ENCODE measurements at regions not wholly inside any gene's neighbourhood (a gene's known extent, or its start where the extent isn't known, plus 50 kb on each side); places are given as distances from the start of the nearest gene placed in this dataset.

DNA sequence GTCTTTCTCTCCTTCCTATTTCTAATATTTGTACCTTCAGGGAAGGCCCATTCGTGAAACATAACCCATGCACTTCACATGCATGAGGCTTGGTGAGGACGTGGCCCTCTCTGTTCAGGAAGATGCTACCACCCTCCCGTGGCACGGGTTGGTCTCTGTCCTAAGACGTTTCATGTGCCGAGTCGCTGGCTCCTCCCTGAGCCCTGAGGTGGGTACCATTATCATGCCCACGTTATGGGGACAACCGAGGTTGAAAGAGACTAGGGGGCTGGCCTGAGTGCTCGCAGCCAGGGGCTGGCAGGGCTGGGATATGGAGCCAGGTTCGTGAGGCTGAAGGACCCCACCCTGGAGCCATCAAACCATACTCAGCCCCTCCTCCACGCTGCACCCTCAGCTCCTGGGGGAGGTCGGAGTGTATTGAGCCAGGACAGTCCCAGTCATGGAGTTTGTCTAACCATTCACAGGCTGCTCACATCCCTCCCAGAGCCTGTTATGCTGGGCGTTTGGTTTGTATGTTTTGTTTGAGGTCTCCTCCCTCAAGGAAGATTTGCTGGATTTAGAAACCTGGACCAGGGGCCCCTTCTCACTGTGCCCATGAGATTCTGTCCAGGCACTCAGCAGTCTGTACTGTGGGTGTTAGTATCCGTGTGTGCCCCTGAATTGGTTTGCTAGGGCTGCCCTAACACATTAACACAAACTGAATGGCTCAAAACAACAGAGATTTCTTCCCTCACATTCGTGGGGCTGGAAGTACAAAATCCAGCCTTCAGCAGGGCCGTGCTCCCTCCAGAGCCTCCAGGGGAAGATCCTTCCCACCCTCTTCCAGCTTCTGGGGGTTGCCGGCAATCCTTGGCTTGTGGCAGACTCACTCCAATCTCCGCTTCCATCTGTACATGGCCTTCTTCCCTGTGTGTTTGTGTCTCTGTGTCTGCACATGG is 88.3 kb downstream of the ANKRD60 start:
- H3K27me3 ChIP-seq (ENCODE audit: control insufficient read depth in 3 of 3, insufficient read depth in 3 of 3, low read length in 2 of 3), result no peaks in the 10 kb centered on the region

GRCh38 chr20:58138395-58138794 is 90.1 kb downstream of the ANKRD60 start:
- ATAC-seq (ENCODE audit: insufficient read depth, low FRiP score), result no peak
- TF ChIP-seq, protein P1, sequence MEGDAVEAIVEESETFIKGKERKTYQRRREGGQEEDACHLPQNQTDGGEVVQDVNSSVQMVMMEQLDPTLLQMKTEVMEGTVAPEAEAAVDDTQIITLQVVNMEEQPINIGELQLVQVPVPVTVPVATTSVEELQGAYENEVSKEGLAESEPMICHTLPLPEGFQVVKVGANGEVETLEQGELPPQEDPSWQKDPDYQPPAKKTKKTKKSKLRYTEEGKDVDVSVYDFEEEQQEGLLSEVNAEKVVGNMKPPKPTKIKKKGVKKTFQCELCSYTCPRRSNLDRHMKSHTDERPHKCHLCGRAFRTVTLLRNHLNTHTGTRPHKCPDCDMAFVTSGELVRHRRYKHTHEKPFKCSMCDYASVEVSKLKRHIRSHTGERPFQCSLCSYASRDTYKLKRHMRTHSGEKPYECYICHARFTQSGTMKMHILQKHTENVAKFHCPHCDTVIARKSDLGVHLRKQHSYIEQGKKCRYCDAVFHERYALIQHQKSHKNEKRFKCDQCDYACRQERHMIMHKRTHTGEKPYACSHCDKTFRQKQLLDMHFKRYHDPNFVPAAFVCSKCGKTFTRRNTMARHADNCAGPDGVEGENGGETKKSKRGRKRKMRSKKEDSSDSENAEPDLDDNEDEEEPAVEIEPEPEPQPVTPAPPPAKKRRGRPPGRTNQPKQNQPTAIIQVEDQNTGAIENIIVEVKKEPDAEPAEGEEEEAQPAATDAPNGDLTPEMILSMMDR (IDR thresholded peaks at IDR 0.05; ENCODE audit: control extremely low read depth, extremely low read depth), result no peak
- no peaks in the 10 kb centered on the region for H3K36me3 ChIP-seq (ENCODE audit: control insufficient read depth in 4 of 4, insufficient read depth in 4 of 4, low read length in 4 of 4)
- no peaks in the 10 kb centered on the region for H3K27me3 ChIP-seq (ENCODE audit: control insufficient read depth in 3 of 3, insufficient read depth in 3 of 3, low read length in 2 of 3)
- DNase-seq, result no peak
- 84 to 89% methylated on average over 6 of the region's 6 CpGs for WGBS, 2 donors
- no peak overlapping the region for H3K4me3 ChIP-seq
- peaks cover 0 to 1% (median 0%) of the 10 kb centered on the region in 4 donors for H3K9me3 ChIP-seq (ENCODE audit: control insufficient read depth in 4 of 4, insufficient read depth in 3 of 4, low read length in 3 of 4)
- H3K9ac ChIP-seq (ENCODE audit: insufficient read depth in 1 of 2, low read length in 2 of 2), result no peak overlapping the region
- no peak overlapping the region for H3K27ac ChIP-seq (ENCODE audit: low read depth in 1 of 2, low read length in 1 of 2)
- H3K4me1 ChIP-seq (ENCODE audit: control insufficient read depth in 5 of 5, insufficient read depth in 5 of 5, low read length in 5 of 5), result peaks cover 0 to 18% (median 0%) of the 10 kb centered on the region in 5 donors

More for the DNA sequence above, 88.3 kb downstream of the ANKRD60 start:
- DNase-seq (no peak), ATAC-seq (ENCODE audit: insufficient read depth, low FRiP score) (no peak)
- Histone ChIP-seq H3K9me3 (ENCODE audit: control insufficient read depth in 4 of 4, insufficient read depth in 3 of 4, low read length in 3 of 4) (peaks cover 0 to 1% (median 0%) of the 10 kb centered on the region in 4 donors), H3K9ac (ENCODE audit: insufficient read depth in 1 of 2, low read length in 2 of 2) (no peak overlapping the region), H3K4me1 (ENCODE audit: control insufficient read depth in 5 of 5, insufficient read depth in 5 of 5, low read length in 5 of 5) (peaks cover 0 to 13% (median 0%) of the 10 kb centered on the region in 5 donors), H3K36me3 (ENCODE audit: control insufficient read depth in 4 of 4, insufficient read depth in 4 of 4, low read length in 4 of 4) (no peaks in the 10 kb centered on the region), H3K27ac (ENCODE audit: low read depth in 1 of 2, low read length in 1 of 2) (no peak overlapping the region), H3K4me3 (no peak overlapping the region)
- TF ChIP-seq, protein P1 (IDR thresholded peaks at IDR 0.05; ENCODE audit: control extremely low read depth, extremely low read depth), result no peak
- WGBS, 2 donors, result 83 to 91% methylated on average over 19 of the region's 19 CpGs

- Histone ChIP-seq H3K27ac (ENCODE audit: low read depth in 1 of 2, low read length in 1 of 2) (no peak overlapping the region), H3K9ac (ENCODE audit: insufficient read depth in 1 of 2, low read length in 2 of 2) (no peak overlapping the region), H3K9me3 (ENCODE audit: control insufficient read depth in 4 of 4, insufficient read depth in 3 of 4, low read length in 3 of 4) (peaks cover 0 to 1% (median 0%) of the 10 kb centered on the region in 4 donors), H3K4me1 (ENCODE audit: control insufficient read depth in 5 of 5, insufficient read depth in 5 of 5, low read length in 5 of 5) (peaks cover 0 to 24% (median under 1%) of the 10 kb centered on the region in 5 donors), H3K36me3 (ENCODE audit: control insufficient read depth in 4 of 4, insufficient read depth in 4 of 4, low read length in 4 of 4) (no peaks in the 10 kb centered on the region), H3K4me3 (no peak overlapping the region), H3K27me3 (ENCODE audit: control insufficient read depth in 3 of 3, insufficient read depth in 3 of 3, low read length in 2 of 3) (no peaks in the 10 kb centered on the region)
- WGBS, 2 donors, result 92 to 97% methylated on average over 9 of the region's 9 CpGs
- DNase-seq (no peak), ATAC-seq (ENCODE audit: insufficient read depth, low FRiP score) (no peak)
- TF ChIP-seq, protein P1 (IDR thresholded peaks at IDR 0.05; ENCODE audit: control extremely low read depth, extremely low read depth), result no peak
These were observed 90.7 kb downstream of the ANKRD60 start for GRCh38 chr20:58137651-58138265.

Measured in lung (tissue), 11 donors.